ENCODE measurements at regions not wholly inside any gene's neighbourhood (a gene's known extent, or its start where the extent isn't known, plus 50 kb on each side); places are given as distances from the start of the nearest gene placed in this dataset.

DNA sequence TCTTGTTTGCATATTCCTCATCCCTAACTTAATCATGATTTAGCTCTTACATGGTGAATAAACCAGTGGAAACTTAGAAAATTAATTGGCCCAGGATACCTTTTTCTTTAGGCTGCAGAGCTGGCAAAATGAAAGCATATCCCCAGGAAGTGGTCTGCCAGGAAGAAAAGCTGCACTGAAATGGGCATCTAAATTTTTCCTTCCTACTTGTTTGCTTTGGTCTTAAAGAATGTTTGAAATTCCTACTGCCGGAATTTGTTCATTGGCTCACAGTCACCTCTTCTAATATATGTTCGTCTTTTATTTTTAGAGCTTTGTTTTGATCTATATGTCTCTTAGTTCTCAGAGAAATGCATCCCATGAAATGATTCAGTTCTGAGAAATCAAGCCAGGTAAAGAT is 113.2 kb upstream of the ELL2 start:
- no peak for TF ChIP-seq CTCF (IDR thresholded peaks at IDR 0.05; ENCODE audit: unreplicated experiment)
- ChIA-PET POLR2A (interaction anchor here (0.6 to 2.9 kb wide), 14 partner anchors 9 to 428 kb away, joined by 3 to 14 read pairs (median 4); partner anchors contain the start of genes ELL2 and RFESD), CTCF (interaction anchor here (0.7 to 1.7 kb wide), 3 partner anchors 53 to 147 kb away, joined by 3 to 4 read pairs (median 4); partner anchors contain the start of gene ELL2)
- Mint-ChIP-seq H3K36me3 (ENCODE audit: insufficient read depth, unreplicated experiment) (peaks cover 6% of the 10 kb centered on the region), H3K27ac (ENCODE audit: low read depth, unreplicated experiment) (peak overlapping the region; percentile 44), H3K27me3 (ENCODE audit: insufficient read depth, unreplicated experiment) (no peaks in the 10 kb centered on the region), H3K4me3 (ENCODE audit: unreplicated experiment) (no peak overlapping the region), H3K4me1 (ENCODE audit: insufficient read depth, unreplicated experiment) (peaks cover 60% of the 10 kb centered on the region), H3K9me3 (ENCODE audit: unreplicated experiment) (no peaks in the 10 kb centered on the region)
- intact Hi-C loops (cut with micrococcal nuclease): no loop called here
- no TSS peak for BruUV-seq (replicated peaks)
- DNase-seq (ENCODE audit: unreplicated experiment): no peak

DNA sequence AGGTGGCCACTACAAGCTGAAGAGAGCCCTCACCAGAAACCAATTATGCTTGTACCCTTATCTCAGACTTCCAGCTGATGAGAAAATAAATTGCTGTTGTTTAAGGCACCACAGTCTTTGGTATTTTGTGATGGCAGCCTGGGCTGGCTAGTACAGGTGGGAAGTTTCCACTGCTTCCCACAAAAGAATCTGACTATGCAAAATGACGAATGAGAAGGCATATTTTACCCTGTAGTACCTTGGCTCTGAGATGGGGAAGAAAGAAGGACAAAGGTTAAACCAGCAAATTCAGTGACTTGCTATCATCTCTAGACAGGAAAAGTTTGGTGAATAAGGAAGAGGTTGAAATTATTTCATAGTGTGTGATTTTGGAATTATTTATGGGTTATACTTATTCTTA is 112.8 kb upstream of the ELL2 start:
- ChIA-PET CTCF (interaction anchor here (0.7 to 1.7 kb wide), 3 partner anchors 53 to 147 kb away, joined by 3 to 4 read pairs (median 4); partner anchors contain the start of gene ELL2), POLR2A (interaction anchor here (1.1 to 2.9 kb wide), 9 partner anchors 9 to 428 kb away, joined by 3 to 14 read pairs (median 3); partner anchors contain the start of gene RFESD)
- Mint-ChIP-seq H3K27me3 (ENCODE audit: insufficient read depth, unreplicated experiment) (no peaks in the 10 kb centered on the region), H3K4me1 (ENCODE audit: insufficient read depth, unreplicated experiment) (peaks cover 57% of the 10 kb centered on the region), H3K36me3 (ENCODE audit: insufficient read depth, unreplicated experiment) (peaks cover 6% of the 10 kb centered on the region), H3K4me3 (ENCODE audit: unreplicated experiment) (no peak overlapping the region), H3K9me3 (ENCODE audit: unreplicated experiment) (no peaks in the 10 kb centered on the region), H3K27ac (ENCODE audit: low read depth, unreplicated experiment) (peak overlapping the region; percentile 44)
- intact Hi-C loops (cut with micrococcal nuclease): no loop called here
- no TSS peak for BruUV-seq (replicated peaks)
- no peak for TF ChIP-seq CTCF (IDR thresholded peaks at IDR 0.05; ENCODE audit: unreplicated experiment)
- DNase-seq (ENCODE audit: unreplicated experiment): no peak

GRCh38 chr5:96072791-96073165 is 111.1 kb upstream of the ELL2 start:
- CTCF ChIA-PET: no interaction called here
- no TSS peak for BruUV-seq (replicated peaks)
- no peak overlapping the region for H3K4me3 Mint-ChIP-seq (ENCODE audit: unreplicated experiment)
- no peak for TF ChIP-seq CTCF (IDR thresholded peaks at IDR 0.05; ENCODE audit: unreplicated experiment)
- H3K4me1 Mint-ChIP-seq (ENCODE audit: insufficient read depth, unreplicated experiment): peaks cover 48% of the 10 kb centered on the region
- POLR2A ChIA-PET: interaction anchor here (0.7 to 0.9 kb wide), 2 partner anchors 8 to 15 kb away, joined by 3 to 4 read pairs; no protein-coding TSS in a partner anchor
- no peak for DNase-seq (ENCODE audit: unreplicated experiment)
- H3K27me3 Mint-ChIP-seq (ENCODE audit: insufficient read depth, unreplicated experiment): no peaks in the 10 kb centered on the region
- H3K9me3 Mint-ChIP-seq (ENCODE audit: unreplicated experiment): no peaks in the 10 kb centered on the region
- intact Hi-C loops (cut with micrococcal nuclease): no loop called here
- H3K36me3 Mint-ChIP-seq (ENCODE audit: insufficient read depth, unreplicated experiment): no peaks in the 10 kb centered on the region
- no peak overlapping the region for H3K27ac Mint-ChIP-seq (ENCODE audit: low read depth, unreplicated experiment)

GRCh38 chr5:96072138-96072790 is 110.6 kb upstream of the ELL2 start:
- DNase-seq (ENCODE audit: unreplicated experiment): no peak
- no TSS peak for BruUV-seq (replicated peaks)
- peaks cover 45% of the 10 kb centered on the region for H3K4me1 Mint-ChIP-seq (ENCODE audit: insufficient read depth, unreplicated experiment)
- POLR2A ChIA-PET: interaction anchor here (0.7 to 1.1 kb wide), 5 partner anchors 8 to 148 kb away, joined by 3 to 5 read pairs (median 3); no protein-coding TSS in a partner anchor
- H3K4me3 Mint-ChIP-seq (ENCODE audit: unreplicated experiment): no peak overlapping the region
- no peak overlapping the region for H3K27ac Mint-ChIP-seq (ENCODE audit: low read depth, unreplicated experiment)
- no peak for TF ChIP-seq CTCF (IDR thresholded peaks at IDR 0.05; ENCODE audit: unreplicated experiment)
- no peaks in the 10 kb centered on the region for H3K36me3 Mint-ChIP-seq (ENCODE audit: insufficient read depth, unreplicated experiment)
- H3K9me3 Mint-ChIP-seq (ENCODE audit: unreplicated experiment): no peaks in the 10 kb centered on the region
- H3K27me3 Mint-ChIP-seq (ENCODE audit: insufficient read depth, unreplicated experiment): no peaks in the 10 kb centered on the region
- CTCF ChIA-PET: interaction anchor here (0.5 to 1.0 kb wide), 3 partner anchors 19 to 202 kb away, joined by 3 to 4 read pairs (median 3); no protein-coding TSS in a partner anchor
- intact Hi-C loops (cut with micrococcal nuclease): no loop called here

All from MCF 10A (cell line).